ENCODE measurements at regions not wholly inside any gene's neighbourhood (a gene's known extent, or its start where the extent isn't known, plus 50 kb on each side); places are given as distances from the start of the nearest gene placed in this dataset.

- TF ChIP-seq TAF1 (IDR thresholded peaks at IDR 0.05; ENCODE audit: low read depth) (no peak), MXI1 (conservative IDR thresholded peaks at IDR 0.05; ENCODE audit: poor library complexity, severe bottlenecking) (no peak), POLR2AphosphoS5 (IDR thresholded peaks at IDR 0.05) (no peak), SMC3 (conservative IDR thresholded peaks at IDR 0.05; ENCODE audit: poor library complexity) (no peak), REST (IDR thresholded peaks at IDR 0.05; ENCODE audit: borderline replicate concordance) (no peak), EP300 (conservative IDR thresholded peaks at IDR 0.05; ENCODE audit: poor library complexity, severe bottlenecking) (no peak), EZH2 (IDR thresholded peaks at IDR 0.05; ENCODE audit: borderline replicate concordance, insufficient read depth, low read length, poor library complexity, severe bottlenecking) (no peak), RAD21 (conservative IDR thresholded peaks at IDR 0.05) (no peak)
- TF ChIP-seq, protein P1, sequence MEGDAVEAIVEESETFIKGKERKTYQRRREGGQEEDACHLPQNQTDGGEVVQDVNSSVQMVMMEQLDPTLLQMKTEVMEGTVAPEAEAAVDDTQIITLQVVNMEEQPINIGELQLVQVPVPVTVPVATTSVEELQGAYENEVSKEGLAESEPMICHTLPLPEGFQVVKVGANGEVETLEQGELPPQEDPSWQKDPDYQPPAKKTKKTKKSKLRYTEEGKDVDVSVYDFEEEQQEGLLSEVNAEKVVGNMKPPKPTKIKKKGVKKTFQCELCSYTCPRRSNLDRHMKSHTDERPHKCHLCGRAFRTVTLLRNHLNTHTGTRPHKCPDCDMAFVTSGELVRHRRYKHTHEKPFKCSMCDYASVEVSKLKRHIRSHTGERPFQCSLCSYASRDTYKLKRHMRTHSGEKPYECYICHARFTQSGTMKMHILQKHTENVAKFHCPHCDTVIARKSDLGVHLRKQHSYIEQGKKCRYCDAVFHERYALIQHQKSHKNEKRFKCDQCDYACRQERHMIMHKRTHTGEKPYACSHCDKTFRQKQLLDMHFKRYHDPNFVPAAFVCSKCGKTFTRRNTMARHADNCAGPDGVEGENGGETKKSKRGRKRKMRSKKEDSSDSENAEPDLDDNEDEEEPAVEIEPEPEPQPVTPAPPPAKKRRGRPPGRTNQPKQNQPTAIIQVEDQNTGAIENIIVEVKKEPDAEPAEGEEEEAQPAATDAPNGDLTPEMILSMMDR (IDR thresholded peaks at IDR 0.05; ENCODE audit: poor library complexity, severe bottlenecking): no peak
Measured at GRCh38 chr2:37571587-37572136, 99.8 kb downstream of the CDC42EP3 start.
